DMS53 (cell line): ENCODE measurements at regions not wholly inside any gene's neighbourhood (a gene's known extent, or its start where the extent isn't known, plus 50 kb on each side); places are given as distances from the start of the nearest gene placed in this dataset.

ENCODE experiments used
- DNase-seq: peaks from one replicate; lab custom pipeline; 2025; lab: John Stamatoyannopoulos, UW

- DNase-seq = no peak
Measured at GRCh38 chr22:49106842-49107152, 720.9 kb downstream of the BRD1 start.

GRCh38 chr22:49106096-49106841 is 721.4 kb downstream of the BRD1 start:
- DNase-seq = no peak

- DNase-seq = no peak
Measured at GRCh38 chr22:49104434-49104833, 723.2 kb downstream of the BRD1 start.

- DNase-seq = peak; percentile 16
Measured at GRCh38 chr22:49103314-49104059, 724.2 kb downstream of the BRD1 start.

- no peak for DNase-seq
Measured at GRCh38 chr22:49102367-49102766, 725.3 kb downstream of the BRD1 start.

GRCh38 chr22:49101873-49102272 is 725.8 kb downstream of the BRD1 start:
- DNase-seq = no peak

- DNase-seq = no peak
Measured at GRCh38 chr22:49101225-49101624, 726.4 kb downstream of the BRD1 start.

GRCh38 chr22:49100773-49101172 is 726.9 kb downstream of the BRD1 start:
- DNase-seq = no peak

- no peak for DNase-seq
Measured at GRCh38 chr22:49100316-49100715, 727.4 kb downstream of the BRD1 start.

- no peak for DNase-seq
Measured at GRCh38 chr22:49099496-49100124, 728.1 kb downstream of the BRD1 start.

GRCh38 chr22:49099089-49099488 is 728.6 kb downstream of the BRD1 start:
- no peak for DNase-seq

- DNase-seq = no peak
Measured at GRCh38 chr22:49097966-49098365, 729.7 kb downstream of the BRD1 start.

GRCh38 chr22:49097171-49097925 is 730.3 kb downstream of the BRD1 start:
- DNase-seq = no peak

- DNase-seq = no peak
Measured at GRCh38 chr22:49096476-49096875, 731.2 kb downstream of the BRD1 start.

GRCh38 chr22:49095366-49095765 is 732.3 kb downstream of the BRD1 start:
- no peak for DNase-seq

GRCh38 chr22:49094858-49095257 is 732.8 kb downstream of the BRD1 start:
- DNase-seq = no peak

GRCh38 chr22:49094151-49094550 is 733.5 kb downstream of the BRD1 start:
- DNase-seq = no peak

- no peak for DNase-seq
Measured at GRCh38 chr22:49093192-49093880, 734.3 kb downstream of the BRD1 start.

GRCh38 chr22:49092716-49093115 is 735.0 kb downstream of the BRD1 start:
- DNase-seq = no peak

- no peak for DNase-seq
Measured at GRCh38 chr22:49091917-49092545, 735.6 kb downstream of the BRD1 start.

GRCh38 chr22:49091451-49091850 is 736.2 kb downstream of the BRD1 start:
- DNase-seq = no peak

GRCh38 chr22:49090853-49091135 is 736.9 kb downstream of the BRD1 start:
- no peak for DNase-seq
